Activated B cell treated with CpG ODN at 0.5 μM for 24 hours (primary cell): ENCODE measurements at regions not wholly inside any gene's neighbourhood (a gene's known extent, or its start where the extent isn't known, plus 50 kb on each side); places are given as distances from the start of the nearest gene placed in this dataset.
A peak's percentile ranks its signal among the peaks of the same experiment; 100 is the strongest.

Source experiments
- ATAC-seq: fragments of 200-7000 bp; cut with Tn5 transposase; one replicate; pipeline ENCODE4 v1.10.0; 2021; ENCODE audit warnings: low read depth, mild to moderate bottlenecking, moderate library complexity
- CTCF ChIA-PET: fragments of 350-600 bp; sonication (Branson Sonifier 250); formaldehyde crosslinking; loops from one replicate; lab custom pipeline; 2021; ENCODE audit warnings: antibody characterized with exemption; lab: Charles Lee
- POLR2A ChIA-PET: fragments of 350-600 bp; sonication (Branson Sonifier 250); formaldehyde crosslinking; loops from one replicate; lab custom pipeline; 2021; ENCODE audit warnings: antibody characterized with exemption; lab: Charles Lee
- DNase-seq: peaks from one replicate; pipeline ENCODE4 v3.0.0; 2022
- H3K27ac Mint-ChIP-seq: one replicate; pipeline ENCODE4 v1.8.0; 2020; ENCODE audit warnings: mixed read lengths
- H3K27me3 Mint-ChIP-seq: one replicate; pipeline ENCODE4 v1.8.0; 2021; ENCODE audit warnings: mixed read lengths
- H3K36me3 Mint-ChIP-seq: one replicate; pipeline ENCODE4 v1.8.0; 2021; ENCODE audit warnings: low read depth, mixed read lengths
- H3K4me1 Mint-ChIP-seq: one replicate; pipeline ENCODE4 v1.8.0; 2021; ENCODE audit warnings: mixed read lengths
- H3K4me3 Mint-ChIP-seq: one replicate; pipeline ENCODE4 v1.8.0; 2020; ENCODE audit warnings: mild to moderate bottlenecking, mixed read lengths
- H3K9me3 Mint-ChIP-seq: one replicate; pipeline ENCODE4 v1.8.0; 2020; ENCODE audit warnings: mixed read lengths
- intact Hi-C: fragments of 100-400 bp; cut with micrococcal nuclease; formaldehyde crosslinking; loops from one replicate; pipeline ENCODE4 v1.15.1; 2024
- TF ChIP-seq, protein P1 (sequence below): fragments of 200-600 bp; IDR thresholded peaks from one replicate; pipeline ENCODE4 v1.8.0; 2022; ENCODE audit warnings: antibody characterized with exemption, mild to moderate bottlenecking

GRCh38 chr15:31217566-31218270, 108.9 kb upstream of the KLF13 start:
- H3K27me3 Mint-ChIP-seq, result no peaks in the 10 kb centered on the region
- TF ChIP-seq, protein P1, sequence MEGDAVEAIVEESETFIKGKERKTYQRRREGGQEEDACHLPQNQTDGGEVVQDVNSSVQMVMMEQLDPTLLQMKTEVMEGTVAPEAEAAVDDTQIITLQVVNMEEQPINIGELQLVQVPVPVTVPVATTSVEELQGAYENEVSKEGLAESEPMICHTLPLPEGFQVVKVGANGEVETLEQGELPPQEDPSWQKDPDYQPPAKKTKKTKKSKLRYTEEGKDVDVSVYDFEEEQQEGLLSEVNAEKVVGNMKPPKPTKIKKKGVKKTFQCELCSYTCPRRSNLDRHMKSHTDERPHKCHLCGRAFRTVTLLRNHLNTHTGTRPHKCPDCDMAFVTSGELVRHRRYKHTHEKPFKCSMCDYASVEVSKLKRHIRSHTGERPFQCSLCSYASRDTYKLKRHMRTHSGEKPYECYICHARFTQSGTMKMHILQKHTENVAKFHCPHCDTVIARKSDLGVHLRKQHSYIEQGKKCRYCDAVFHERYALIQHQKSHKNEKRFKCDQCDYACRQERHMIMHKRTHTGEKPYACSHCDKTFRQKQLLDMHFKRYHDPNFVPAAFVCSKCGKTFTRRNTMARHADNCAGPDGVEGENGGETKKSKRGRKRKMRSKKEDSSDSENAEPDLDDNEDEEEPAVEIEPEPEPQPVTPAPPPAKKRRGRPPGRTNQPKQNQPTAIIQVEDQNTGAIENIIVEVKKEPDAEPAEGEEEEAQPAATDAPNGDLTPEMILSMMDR, result no peak
- H3K4me3 Mint-ChIP-seq, result peak overlapping the region; percentile 88
- POLR2A ChIA-PET, result interaction anchor here (0.9 to 5.9 kb wide), 6 partner anchors 8 to 160 kb away, joined by 3 to 173 read pairs (median 16); partner anchors contain the start of gene KLF13
- H3K36me3 Mint-ChIP-seq, result peaks cover 20% of the 10 kb centered on the region
- ATAC-seq (no peak), DNase-seq (no peak)
- intact Hi-C loops, result loop anchor here (2.0 to 5.0 kb wide), 3 partner anchors 143 to 255 kb away; partner anchors contain the start of gene MTMR10
- H3K9me3 Mint-ChIP-seq, result no peaks in the 10 kb centered on the region
- H3K4me1 Mint-ChIP-seq, result peaks cover 45% of the 10 kb centered on the region
- CTCF ChIA-PET, result interaction anchor here (1.2 kb wide), 1 partner anchor 46 kb away, joined by 6 read pairs; no protein-coding TSS in a partner anchor
- H3K27ac Mint-ChIP-seq, result peak overlapping the region; percentile 93

DNA sequence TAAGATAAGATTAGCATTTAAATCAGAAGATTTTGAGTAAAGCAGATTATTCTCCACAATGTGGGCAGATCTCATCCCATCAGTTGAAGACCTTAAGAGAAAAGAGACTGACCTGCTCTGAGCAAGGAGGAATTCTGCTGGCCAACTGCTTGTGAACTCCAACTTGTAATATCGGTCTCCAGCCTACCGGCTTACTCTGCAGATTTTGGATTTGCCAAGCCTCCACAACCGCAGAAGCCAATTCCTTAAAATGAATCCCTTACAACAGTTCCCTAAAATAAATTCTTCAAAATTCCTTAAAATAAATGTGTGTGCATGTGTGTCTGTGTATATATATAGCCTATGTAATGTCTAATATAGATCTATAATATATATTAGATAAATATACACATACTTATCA, 107.4 kb upstream of the KLF13 start:
- TF ChIP-seq, protein P1, result no peak
- POLR2A ChIA-PET, result interaction anchor here (0.6 to 5.9 kb wide), 5 partner anchors 9 to 149 kb away, joined by 3 to 173 read pairs (median 24); partner anchors contain the start of gene KLF13
- DNase-seq (no peak), ATAC-seq (no peak)
- CTCF ChIA-PET, result no interaction called here
- H3K9me3 Mint-ChIP-seq, result no peaks in the 10 kb centered on the region
- no peak overlapping the region for H3K4me3 Mint-ChIP-seq
- peaks cover 59% of the 10 kb centered on the region for H3K4me1 Mint-ChIP-seq
- no peaks in the 10 kb centered on the region for H3K27me3 Mint-ChIP-seq
- peak overlapping the region; percentile 82 for H3K27ac Mint-ChIP-seq
- H3K36me3 Mint-ChIP-seq, result peaks cover 25% of the 10 kb centered on the region
- intact Hi-C loops, result loop anchor here (5.0 kb wide), 2 partner anchors 227 to 253 kb away; partner anchors contain the start of gene MTMR10

DNA sequence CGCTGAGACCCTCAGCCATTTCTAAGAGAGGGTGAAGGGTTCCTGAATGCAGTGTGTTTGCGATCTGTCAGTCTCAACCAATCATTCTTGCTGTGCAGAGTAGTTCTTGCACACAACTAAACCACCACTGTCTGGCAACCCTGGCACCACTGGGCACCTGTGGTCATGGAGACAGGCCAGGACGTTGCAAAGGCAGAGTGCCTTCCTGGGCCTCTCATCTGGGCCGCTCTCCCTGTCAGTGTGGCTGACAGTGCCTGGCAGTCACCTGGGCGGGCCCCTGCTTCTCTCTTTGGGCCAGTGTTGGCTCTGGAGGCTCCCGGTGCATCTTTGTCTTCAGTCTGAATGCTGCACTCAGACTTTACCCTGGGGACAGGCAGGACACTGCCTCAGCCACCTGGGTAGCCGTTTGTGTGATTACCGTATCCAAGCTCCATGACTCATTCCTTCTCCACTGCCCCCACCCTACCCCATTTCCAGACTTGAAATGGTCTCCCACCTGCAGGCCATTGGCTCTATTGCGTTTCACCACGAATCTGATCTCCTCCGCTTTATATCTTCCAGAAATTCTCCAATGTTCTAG, 104.6 kb upstream of the KLF13 start:
- TF ChIP-seq, protein P1, result no peak
- ChIA-PET POLR2A (interaction anchor here (0.6 to 1.0 kb wide), 2 partner anchors 44 to 104 kb away, joined by 4 to 5 read pairs; no protein-coding TSS in a partner anchor), CTCF (no interaction called here)
- DNase-seq (no peak), ATAC-seq (no peak)
- intact Hi-C loops, result no loop called here
- H3K36me3 Mint-ChIP-seq, result peaks cover 40% of the 10 kb centered on the region
- no peaks in the 10 kb centered on the region for H3K9me3 Mint-ChIP-seq
- H3K4me3 Mint-ChIP-seq, result no peak overlapping the region
- no peaks in the 10 kb centered on the region for H3K27me3 Mint-ChIP-seq
- peak overlapping the region; percentile 36 for H3K27ac Mint-ChIP-seq
- H3K4me1 Mint-ChIP-seq, result peaks cover 68% of the 10 kb centered on the region

DNA sequence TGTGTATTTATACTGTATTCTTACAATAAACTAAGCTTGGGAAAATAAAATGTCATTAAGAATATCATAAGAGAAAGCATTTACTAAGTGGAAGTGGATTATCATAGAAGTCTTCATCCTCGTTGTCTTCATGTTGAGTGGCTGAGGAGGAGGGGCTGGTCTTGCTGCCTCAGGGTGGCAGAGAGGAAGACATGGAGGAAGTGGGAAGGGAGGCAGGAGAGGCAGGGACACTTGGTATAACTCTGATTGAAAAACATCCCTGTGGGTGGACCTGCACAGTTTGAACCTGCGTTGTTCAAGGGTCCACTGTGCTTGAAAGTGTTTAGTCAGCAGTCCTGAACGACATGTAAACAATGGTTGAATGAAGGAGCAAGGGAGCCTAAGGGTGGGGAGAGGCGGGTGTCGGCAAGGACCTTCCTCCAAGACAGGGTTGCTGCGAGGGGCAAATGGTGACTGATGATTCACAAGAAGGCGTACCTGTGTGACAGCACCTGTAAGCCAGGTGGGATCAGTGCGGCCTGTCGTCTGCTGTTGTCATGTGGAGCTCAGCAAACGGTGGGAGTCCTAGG, 103.8 kb upstream of the KLF13 start:
- DNase-seq (no peak), ATAC-seq (no peak)
- Mint-ChIP-seq H3K4me3 (no peak overlapping the region), H3K36me3 (peaks cover 40% of the 10 kb centered on the region), H3K27me3 (no peaks in the 10 kb centered on the region), H3K9me3 (no peaks in the 10 kb centered on the region), H3K4me1 (peaks cover 73% of the 10 kb centered on the region), H3K27ac (peak overlapping the region; percentile 67)
- CTCF ChIA-PET, result no interaction called here
- POLR2A ChIA-PET, result interaction anchor here (1.0 to 2.2 kb wide), 3 partner anchors 8 to 44 kb away, joined by 5 to 12 read pairs (median 9); no protein-coding TSS in a partner anchor
- intact Hi-C loops, result no loop called here
- TF ChIP-seq, protein P1, result no peak
